Spinal cord (tissue), 9 donors: ENCODE measurements at regions not wholly inside any gene's neighbourhood (a gene's known extent, or its start where the extent isn't known, plus 50 kb on each side); places are given as distances from the start of the nearest gene placed in this dataset.

Experiments
- DNase-seq, 6 donors: peaks; one replicate each; pipeline versions ENCODE4 v3.0.0 to v3.0.0-alpha.2; 2013 to 2015; ENCODE audit warnings: low spot score in 6 of 6, low read depth in 4 of 6
- H3K27ac ChIP-seq: one replicate; pipeline ENCODE4 v1.5.1; 2013; ENCODE audit warnings: low read depth, low read length, control low read depth
- H3K27me3 ChIP-seq: one replicate; pipeline ENCODE4 v1.6.1; 2013; ENCODE audit warnings: low read length; ENCODE audit not compliant: control insufficient read depth, insufficient read depth
- H3K36me3 ChIP-seq: one replicate; pipeline ENCODE4 v1.6.1; 2013; ENCODE audit warnings: low read length; ENCODE audit not compliant: control insufficient read depth, insufficient read depth
- H3K4me1 ChIP-seq: one replicate; pipeline ENCODE4 v1.6.1; 2013; ENCODE audit warnings: low read length; ENCODE audit not compliant: control insufficient read depth, insufficient read depth
- H3K4me3 ChIP-seq: one replicate; pipeline ENCODE4 v1.5.1; 2013; ENCODE audit warnings: low read depth, low read length, control low read depth
- H3K9me3 ChIP-seq: one replicate; pipeline ENCODE4 v1.6.1; 2013; ENCODE audit warnings: low read length; ENCODE audit not compliant: control insufficient read depth, insufficient read depth
- WGBS: methylation state at CpG from one replicate; pipeline ENCODE4 v1.1.5; 2013; ENCODE audit warnings: missing lambda C conversion rate; ENCODE audit not compliant: insufficient coverage; 5-methylcytosine and 5-hydroxymethylcytosine counted together
- donor health status: healthy.

GRCh38 chr7:48748081-48748833 lies 176.1 kb upstream of the CDC14C start:
- 97% methylated on average over 8 of the region's 12 CpGs for WGBS
- Histone ChIP-seq H3K36me3 (no peaks in the 10 kb centered on the region), H3K9me3 (no peaks in the 10 kb centered on the region)

GRCh38 chr7:48755061-48755555 lies 169.2 kb upstream of the CDC14C start:
- DNase-seq = no peak
- no peaks in the 10 kb centered on the region for H3K4me1 ChIP-seq
- no peak overlapping the region for H3K4me3 ChIP-seq
- WGBS = 100% methylated on average over 1 of the region's 3 CpGs
- no peak overlapping the region for H3K27ac ChIP-seq
- no peaks in the 10 kb centered on the region for H3K36me3 ChIP-seq
- no peaks in the 10 kb centered on the region for H3K9me3 ChIP-seq
- H3K27me3 ChIP-seq = no peaks in the 10 kb centered on the region

More at GRCh38 chr7:48748081-48748833, 176.1 kb upstream of the CDC14C start:
- Histone ChIP-seq H3K4me1 (no peaks in the 10 kb centered on the region), H3K4me3 (no peak overlapping the region), H3K27me3 (no peaks in the 10 kb centered on the region), H3K27ac (no peak overlapping the region)
- DNase-seq = no peak

- Histone ChIP-seq H3K9me3 (no peaks in the 10 kb centered on the region), H3K4me3 (no peak overlapping the region), H3K36me3 (no peaks in the 10 kb centered on the region), H3K27ac (no peak overlapping the region), H3K4me1 (no peaks in the 10 kb centered on the region), H3K27me3 (no peaks in the 10 kb centered on the region)
- DNase-seq = no peak
- WGBS = 82% methylated on average over 1 of the region's 1 CpG
These were observed 164.8 kb upstream of the CDC14C start for GRCh38 chr7:48759431-48760080.

- Histone ChIP-seq H3K4me3 (no peak overlapping the region), H3K36me3 (no peaks in the 10 kb centered on the region), H3K9me3 (no peaks in the 10 kb centered on the region), H3K27ac (no peak overlapping the region), H3K4me1 (no peaks in the 10 kb centered on the region), H3K27me3 (no peaks in the 10 kb centered on the region)
- 55% methylated on average over 3 of the region's 5 CpGs for WGBS
- peak in 1 of 6 donors; percentile 21 for DNase-seq
These were observed 163.7 kb upstream of the CDC14C start for GRCh38 chr7:48760528-48761265.

- no peaks in the 10 kb centered on the region for H3K4me1 ChIP-seq
- 80% methylated on average over 1 of the region's 1 CpG for WGBS
- no peak overlapping the region for H3K4me3 ChIP-seq
- H3K36me3 ChIP-seq = no peaks in the 10 kb centered on the region
- no peak overlapping the region for H3K27ac ChIP-seq
- no peak for DNase-seq
- no peaks in the 10 kb centered on the region for H3K27me3 ChIP-seq
- no peaks in the 10 kb centered on the region for H3K9me3 ChIP-seq
These were observed 143.5 kb upstream of the CDC14C start for GRCh38 chr7:48780862-48781261.

GRCh38 chr7:48781752-48782151 lies 142.6 kb upstream of the CDC14C start:
- no peak for DNase-seq
- Histone ChIP-seq H3K36me3 (no peaks in the 10 kb centered on the region), H3K4me1 (no peaks in the 10 kb centered on the region), H3K27ac (no peak overlapping the region), H3K4me3 (no peak overlapping the region), H3K27me3 (no peaks in the 10 kb centered on the region), H3K9me3 (no peaks in the 10 kb centered on the region)
- no CpG with 5 or more reads among the region's 3 CpGs for WGBS

- no peaks in the 10 kb centered on the region for H3K9me3 ChIP-seq
These were observed 141.8 kb upstream of the CDC14C start for GRCh38 chr7:48782511-48782910.

GRCh38 chr7:48786951-48787350 lies 137.4 kb upstream of the CDC14C start:
- WGBS = no CpG with 5 or more reads among the region's 3 CpGs
- H3K27ac ChIP-seq = no peak overlapping the region
- DNase-seq = peak in 4 of 6 donors; percentile 7 to 69 (median 31)
- H3K4me3 ChIP-seq = no peak overlapping the region
- no peaks in the 10 kb centered on the region for H3K4me1 ChIP-seq
- H3K27me3 ChIP-seq = no peaks in the 10 kb centered on the region
- no peaks in the 10 kb centered on the region for H3K36me3 ChIP-seq
- no peaks in the 10 kb centered on the region for H3K9me3 ChIP-seq

More at GRCh38 chr7:48782511-48782910, 141.8 kb upstream of the CDC14C start:
- Histone ChIP-seq H3K27ac (no peak overlapping the region), H3K36me3 (no peaks in the 10 kb centered on the region), H3K27me3 (no peaks in the 10 kb centered on the region), H3K4me1 (no peaks in the 10 kb centered on the region), H3K4me3 (no peak overlapping the region)
- WGBS = 100% methylated on average over 1 of the region's 5 CpGs
- no peak for DNase-seq

- no peaks in the 10 kb centered on the region for H3K9me3 ChIP-seq
- H3K4me3 ChIP-seq = no peak overlapping the region
- H3K36me3 ChIP-seq = no peaks in the 10 kb centered on the region
- H3K27ac ChIP-seq = no peak overlapping the region
- WGBS = no CpG with 5 or more reads among the region's 2 CpGs
- DNase-seq = no peak
- H3K4me1 ChIP-seq = no peaks in the 10 kb centered on the region
- no peaks in the 10 kb centered on the region for H3K27me3 ChIP-seq
These were observed 121.1 kb upstream of the CDC14C start for GRCh38 chr7:48803250-48803649.
